Uterus (tissue), 3 donors: ENCODE measurements at regions not wholly inside any gene's neighbourhood (a gene's known extent, or its start where the extent isn't known, plus 50 kb on each side); places are given as distances from the start of the nearest gene placed in this dataset.

Experiments
- DNase-seq, 2 donors: peaks; one replicate each; pipeline ENCODE4 v3.0.0-alpha.2; 2019 to 2020
- H3K27ac ChIP-seq, 2 donors: fragments of 200-600 bp; sonication (generic); 1 replicate in 1 of 2; 2 replicates in 1 of 2; pipeline ENCODE4 v1.5.1; 2016 to 2018
- H3K27me3 ChIP-seq, 2 donors: fragments of 200-600 bp; sonication (generic); one replicate each; pipeline ENCODE4 v1.5.1; 2018 to 2019; ENCODE audit warnings: control low read depth in 1 of 2
- H3K36me3 ChIP-seq, 2 donors: fragments of 200-600 bp; sonication (generic); one replicate each; pipeline ENCODE4 v1.5.1; 2019; ENCODE audit warnings: control low read depth in 1 of 2
- H3K4me1 ChIP-seq, 2 donors: fragments of 200-600 bp; sonication (generic); one replicate each; pipeline ENCODE4 v1.5.1; 2018 to 2019; ENCODE audit warnings: control low read depth in 1 of 2
- H3K4me3 ChIP-seq, 2 donors: fragments of 200-600 bp; sonication (generic); 1 replicate in 1 of 2; 2 replicates in 1 of 2; pipeline ENCODE4 v1.5.1; 2018 to 2019; ENCODE audit warnings: mild to moderate bottlenecking in 1 of 2
- H3K9me3 ChIP-seq, 2 donors: fragments of 200-600 bp; sonication (generic); one replicate each; pipeline ENCODE4 v1.5.1; 2019; ENCODE audit warnings: control low read depth in 1 of 2
- CTCF ChIP-seq, 4 experiments: fragments of 200-600 bp in 2 of 4; fragments of 450-650 bp in 2 of 4; sonication (generic) in 2 of 4; IDR thresholded peaks; one replicate each; pipeline ENCODE4 v1.5.1; 2016 to 2019; ENCODE audit warnings: antibody characterized with exemption in 4 of 4, mild to moderate bottlenecking in 2 of 4, moderate library complexity in 1 of 4
- POLR2A ChIP-seq, 2 donors: fragments of 450-650 bp; IDR thresholded peaks; one replicate each; pipeline ENCODE4 v1.6.1; 2016; ENCODE audit warnings: antibody characterized with exemption in 2 of 2, mild to moderate bottlenecking in 1 of 2, moderate library complexity in 1 of 2
- intact Hi-C: fragments of 100-400 bp; cut with DNase I; formaldehyde crosslinking; loops from one replicate; pipeline ENCODE4 v1.15.1; 2023; ENCODE audit warnings: low total_unique reads
- donor health status: DM: yes; HTN: yes; CAD: no.

- H3K9me3 ChIP-seq, result no peaks in the 10 kb centered on the region
- H3K27ac ChIP-seq, result no peak overlapping the region
- no peak for TF ChIP-seq POLR2A (IDR thresholded peaks at IDR 0.05)
- TF ChIP-seq CTCF (IDR thresholded peaks at IDR 0.05), result no peak
- no peaks in the 10 kb centered on the region for H3K4me1 ChIP-seq
- peaks cover 3 to 8% of the 10 kb centered on the region in 2 donors for H3K27me3 ChIP-seq
- no peak for DNase-seq
- intact Hi-C loops, result no loop called here
- no peaks in the 10 kb centered on the region for H3K36me3 ChIP-seq
- H3K4me3 ChIP-seq, result no peak overlapping the region
These were observed 108.1 kb upstream of the DIO3 start for GRCh38 chr14:101453225-101453624.

- Histone ChIP-seq H3K27me3 (peaks cover 5 to 17% of the 10 kb centered on the region in 2 donors), H3K27ac (no peak overlapping the region), H3K9me3 (no peaks in the 10 kb centered on the region), H3K36me3 (no peaks in the 10 kb centered on the region), H3K4me1 (peaks cover 0 to 10% of the 10 kb centered on the region in 2 donors), H3K4me3 (no peak overlapping the region)
- no peak for TF ChIP-seq CTCF (IDR thresholded peaks at IDR 0.05)
- no peak for DNase-seq
- intact Hi-C loops, result no loop called here
These were observed 107.1 kb upstream of the DIO3 start for GRCh38 chr14:101454229-101454628.

- Histone ChIP-seq H3K4me1 (peaks cover 0 to 12% of the 10 kb centered on the region in 2 donors), H3K4me3 (no peak overlapping the region), H3K9me3 (no peaks in the 10 kb centered on the region), H3K36me3 (no peaks in the 10 kb centered on the region), H3K27me3 (peaks cover 15 to 23% of the 10 kb centered on the region in 2 donors), H3K27ac (no peak overlapping the region)
- DNase-seq, result no peak
- intact Hi-C loops, result no loop called here
- TF ChIP-seq CTCF (IDR thresholded peaks at IDR 0.05) (no peak), POLR2A (IDR thresholded peaks at IDR 0.05) (no peak)
These were observed 104.8 kb upstream of the DIO3 start for GRCh38 chr14:101456246-101457175.

GRCh38 chr14:101457301-101457935 lies 103.9 kb upstream of the DIO3 start:
- TF ChIP-seq POLR2A (IDR thresholded peaks at IDR 0.05) (no peak), CTCF (IDR thresholded peaks at IDR 0.05) (no peak)
- Histone ChIP-seq H3K27me3 (peaks cover 15 to 23% of the 10 kb centered on the region in 2 donors), H3K27ac (no peak overlapping the region), H3K4me3 (no peak overlapping the region), H3K36me3 (no peaks in the 10 kb centered on the region), H3K4me1 (peaks cover 0 to 12% of the 10 kb centered on the region in 2 donors), H3K9me3 (no peaks in the 10 kb centered on the region)
- no peak for DNase-seq
- intact Hi-C loops, result no loop called here
